BE2C (cell line): ENCODE measurements at regions not wholly inside any gene's neighbourhood (a gene's known extent, or its start where the extent isn't known, plus 50 kb on each side); places are given as distances from the start of the nearest gene placed in this dataset.

Experiments
- DNase-seq: peaks from one replicate; pipeline ENCODE4 v3.0.0-alpha.2; 2020
- H3K27me3 ChIP-seq: fragments of 250-450 bp; sonication (Bioruptor Pico); 2 replicates; pipeline ENCODE4 v1.5.1; 2020; ENCODE audit warnings: mild to moderate bottlenecking
- H3K36me3 ChIP-seq: fragments of 250-450 bp; sonication (Bioruptor Pico); 2 replicates; pipeline ENCODE4 v1.5.1; 2020; ENCODE audit warnings: mild to moderate bottlenecking
- H3K4me1 ChIP-seq: fragments of 250-450 bp; sonication (Bioruptor Pico); 2 replicates; pipeline ENCODE4 v1.5.1; 2020
- H3K4me3 ChIP-seq: 2 replicates; pipeline ENCODE4 v1.5.1; 2011; ENCODE audit warnings: low read depth, low read length
- H3K9me3 ChIP-seq: fragments of 250-450 bp; sonication (Bioruptor Pico); 2 replicates; pipeline ENCODE4 v1.5.1; 2020
- TF ChIP-seq, protein P1 (sequence below): IDR thresholded peaks from 2 replicates; pipeline ENCODE4 v1.5.1; 2012; ENCODE audit warnings: mild to moderate bottlenecking, low read depth, low read length

- DNase-seq, result no peak
- Histone ChIP-seq H3K4me1 (no peaks in the 10 kb centered on the region), H3K4me3 (no peak overlapping the region), H3K27me3 (no peaks in the 10 kb centered on the region), H3K9me3 (no peaks in the 10 kb centered on the region), H3K36me3 (no peaks in the 10 kb centered on the region)
- TF ChIP-seq, protein P1, sequence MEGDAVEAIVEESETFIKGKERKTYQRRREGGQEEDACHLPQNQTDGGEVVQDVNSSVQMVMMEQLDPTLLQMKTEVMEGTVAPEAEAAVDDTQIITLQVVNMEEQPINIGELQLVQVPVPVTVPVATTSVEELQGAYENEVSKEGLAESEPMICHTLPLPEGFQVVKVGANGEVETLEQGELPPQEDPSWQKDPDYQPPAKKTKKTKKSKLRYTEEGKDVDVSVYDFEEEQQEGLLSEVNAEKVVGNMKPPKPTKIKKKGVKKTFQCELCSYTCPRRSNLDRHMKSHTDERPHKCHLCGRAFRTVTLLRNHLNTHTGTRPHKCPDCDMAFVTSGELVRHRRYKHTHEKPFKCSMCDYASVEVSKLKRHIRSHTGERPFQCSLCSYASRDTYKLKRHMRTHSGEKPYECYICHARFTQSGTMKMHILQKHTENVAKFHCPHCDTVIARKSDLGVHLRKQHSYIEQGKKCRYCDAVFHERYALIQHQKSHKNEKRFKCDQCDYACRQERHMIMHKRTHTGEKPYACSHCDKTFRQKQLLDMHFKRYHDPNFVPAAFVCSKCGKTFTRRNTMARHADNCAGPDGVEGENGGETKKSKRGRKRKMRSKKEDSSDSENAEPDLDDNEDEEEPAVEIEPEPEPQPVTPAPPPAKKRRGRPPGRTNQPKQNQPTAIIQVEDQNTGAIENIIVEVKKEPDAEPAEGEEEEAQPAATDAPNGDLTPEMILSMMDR, result no peak
Observed at GRCh38 chr21:20611008-20611407, 387.2 kb upstream of the NCAM2 start.

DNA sequence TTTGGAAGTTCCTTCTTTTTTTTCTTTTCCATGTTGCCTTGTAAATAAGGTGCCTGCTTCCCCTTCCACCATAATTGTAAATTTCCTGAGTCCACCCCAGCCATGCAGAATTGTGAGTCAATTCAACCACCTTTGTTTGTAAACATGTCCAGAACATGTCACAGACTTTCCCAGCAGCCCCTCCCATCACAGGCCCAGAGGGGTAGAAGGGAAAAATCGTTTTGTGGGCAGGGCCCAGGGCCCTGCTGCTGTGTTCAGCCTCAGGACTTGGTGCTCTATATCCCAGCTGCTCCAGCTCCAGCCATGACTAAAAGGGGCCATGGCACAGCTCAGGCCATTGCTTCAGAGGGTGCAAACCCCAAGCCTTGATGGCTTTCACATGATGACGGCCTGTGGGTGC is 384.6 kb upstream of the NCAM2 start:
- no peak for DNase-seq
- H3K27me3 ChIP-seq, result no peaks in the 10 kb centered on the region
- no peaks in the 10 kb centered on the region for H3K4me1 ChIP-seq
- no peak overlapping the region for H3K4me3 ChIP-seq
- H3K36me3 ChIP-seq, result no peaks in the 10 kb centered on the region
- H3K9me3 ChIP-seq, result no peaks in the 10 kb centered on the region
- TF ChIP-seq, protein P1, result no peak

- TF ChIP-seq, protein P1, result no peak
- H3K36me3 ChIP-seq, result no peaks in the 10 kb centered on the region
- no peaks in the 10 kb centered on the region for H3K4me1 ChIP-seq
- no peak overlapping the region for H3K4me3 ChIP-seq
- H3K27me3 ChIP-seq, result no peaks in the 10 kb centered on the region
- no peaks in the 10 kb centered on the region for H3K9me3 ChIP-seq
- DNase-seq, result no peak
Observed at GRCh38 chr21:20617130-20617529, 381.1 kb upstream of the NCAM2 start.

DNA sequence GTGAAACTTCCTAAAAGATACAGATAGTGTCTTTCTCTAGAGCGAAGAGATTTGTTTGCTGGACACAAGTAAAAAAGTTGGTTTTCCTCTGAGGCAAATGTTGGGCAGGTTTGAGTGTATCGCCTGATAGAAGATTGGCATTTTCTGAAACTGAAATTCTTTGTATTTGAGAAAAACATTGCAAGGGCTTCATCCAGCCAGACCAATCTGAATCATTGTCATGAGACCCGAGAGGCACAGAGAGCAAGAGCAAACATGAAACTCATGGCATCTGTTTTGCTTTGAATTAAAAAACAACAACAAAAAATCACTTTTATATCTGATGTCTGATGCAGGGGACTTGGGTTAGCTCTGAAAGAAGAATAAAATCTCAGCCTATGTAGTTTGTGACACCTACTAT is 379.3 kb upstream of the NCAM2 start:
- no peaks in the 10 kb centered on the region for H3K27me3 ChIP-seq
- no peaks in the 10 kb centered on the region for H3K36me3 ChIP-seq
- TF ChIP-seq, protein P1, result no peak
- H3K4me1 ChIP-seq, result no peaks in the 10 kb centered on the region
- no peak for DNase-seq
- H3K9me3 ChIP-seq, result no peaks in the 10 kb centered on the region
- H3K4me3 ChIP-seq, result no peak overlapping the region

- no peak for DNase-seq
- Histone ChIP-seq H3K27me3 (no peaks in the 10 kb centered on the region), H3K4me3 (no peak overlapping the region), H3K36me3 (no peaks in the 10 kb centered on the region), H3K4me1 (no peaks in the 10 kb centered on the region), H3K9me3 (no peaks in the 10 kb centered on the region)
- TF ChIP-seq, protein P1, result no peak
Observed at GRCh38 chr21:20627594-20627993, 370.6 kb upstream of the NCAM2 start.

DNA sequence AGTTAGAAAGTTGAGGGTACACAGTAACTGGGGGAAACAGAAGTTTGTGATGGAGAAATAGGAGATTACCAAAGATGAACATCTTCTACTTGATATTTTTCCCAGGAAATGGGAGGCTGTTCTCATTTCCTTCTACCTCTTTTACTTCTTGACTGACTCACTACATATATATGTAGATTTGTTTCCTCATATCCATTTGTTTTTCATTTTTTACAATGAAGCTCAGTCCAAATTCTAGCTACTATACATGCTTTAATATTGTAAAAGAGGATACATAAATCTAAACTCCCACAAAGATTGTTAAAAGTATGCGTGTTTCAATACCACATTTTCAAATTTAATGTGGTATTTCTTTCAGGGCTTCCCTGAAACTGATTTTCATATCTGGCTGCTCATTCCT is 366.6 kb upstream of the NCAM2 start:
- Histone ChIP-seq H3K36me3 (no peaks in the 10 kb centered on the region), H3K4me3 (no peak overlapping the region), H3K4me1 (no peaks in the 10 kb centered on the region), H3K27me3 (no peaks in the 10 kb centered on the region), H3K9me3 (no peaks in the 10 kb centered on the region)
- TF ChIP-seq, protein P1, result no peak
- DNase-seq, result no peak
